ENCODE measurements at regions not wholly inside any gene's neighbourhood (a gene's known extent, or its start where the extent isn't known, plus 50 kb on each side); places are given as distances from the start of the nearest gene placed in this dataset.

DNA sequence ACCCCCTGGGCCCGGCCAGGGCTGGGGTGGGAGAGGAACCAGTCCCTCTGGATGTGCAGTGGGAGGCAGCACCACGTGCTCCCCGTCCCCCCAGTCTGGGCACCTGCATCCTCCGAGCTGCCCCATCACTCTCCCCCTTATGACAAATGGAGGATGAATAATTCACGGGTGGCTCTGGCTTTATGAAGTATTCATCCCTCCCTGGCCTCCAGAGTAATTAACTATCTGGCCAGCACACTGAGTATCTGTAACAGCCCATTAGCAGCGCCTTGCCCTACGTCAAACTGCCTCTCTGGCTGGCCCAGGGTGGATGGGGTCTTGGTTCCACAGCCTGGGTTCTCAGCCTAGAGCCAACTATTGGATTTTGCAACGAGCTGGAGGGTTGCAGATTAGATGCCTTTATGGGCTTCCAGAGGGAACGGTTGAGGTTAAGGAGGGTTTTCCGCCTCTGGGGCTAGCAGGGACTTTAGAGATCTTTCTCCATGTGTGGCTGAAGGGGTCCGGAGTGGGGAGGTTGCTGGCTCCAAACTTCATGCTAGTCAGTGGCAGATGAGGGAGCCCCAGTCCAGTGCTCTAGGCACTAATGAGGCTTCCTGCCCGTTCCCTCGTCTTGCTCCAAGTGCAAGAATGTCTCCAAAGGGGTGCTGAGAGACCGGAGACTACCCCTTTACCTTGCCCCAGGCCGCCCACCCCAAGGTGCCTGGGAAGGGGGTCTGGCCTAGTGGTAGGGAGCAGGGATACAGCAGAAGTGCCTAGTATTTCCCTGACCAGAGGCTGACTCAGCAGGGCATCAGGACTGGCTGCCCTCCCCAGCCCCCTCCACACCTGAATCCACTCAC lies 53.5 kb upstream of the MLN start:
- peaks cover 37 to 43% of the 10 kb centered on the region in 2 donors for H3K4me1 Mint-ChIP-seq (ENCODE audit: low read depth in 2 of 2)
- H3K27me3 Mint-ChIP-seq: peaks cover 36 to 41% of the 10 kb centered on the region in 2 donors
- no peak overlapping the region for H3K27ac Mint-ChIP-seq
- H3K4me3 Mint-ChIP-seq: no peak overlapping the region
- H3K36me3 Mint-ChIP-seq: no peaks in the 10 kb centered on the region
- ATAC-seq (no peak), DNase-seq (ENCODE audit: low spot score) (no peak)
- no peaks in the 10 kb centered on the region for H3K9me3 Mint-ChIP-seq

DNA sequence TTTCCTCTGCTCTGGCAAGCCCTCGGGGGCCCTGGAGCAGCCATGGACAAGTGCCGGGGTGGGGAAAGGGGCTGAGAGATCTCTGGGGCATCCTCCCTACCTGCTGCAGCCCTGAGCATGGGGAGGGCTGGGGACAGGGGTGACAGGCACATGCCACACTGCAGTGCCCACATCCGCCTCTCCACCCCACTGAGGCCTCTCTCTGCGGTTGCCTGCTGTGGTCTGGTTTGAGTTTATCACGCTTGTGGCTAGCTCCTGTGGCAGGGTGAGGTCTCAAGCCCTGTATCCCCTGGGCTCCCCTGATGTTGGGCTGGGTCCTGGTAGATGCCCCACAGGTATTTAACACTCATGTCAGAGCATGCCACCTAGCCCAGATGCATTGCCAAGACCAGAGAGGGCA lies 52.9 kb upstream of the MLN start:
- Mint-ChIP-seq H3K27me3 (peaks cover 29 to 36% of the 10 kb centered on the region in 2 donors), H3K36me3 (no peaks in the 10 kb centered on the region), H3K27ac (no peak overlapping the region), H3K9me3 (no peaks in the 10 kb centered on the region), H3K4me1 (ENCODE audit: low read depth in 2 of 2) (peaks cover 31 to 41% of the 10 kb centered on the region in 2 donors), H3K4me3 (no peak overlapping the region)
- DNase-seq (ENCODE audit: low spot score) (peak; percentile 80), ATAC-seq (peak; percentile 90 to 94)

DNA sequence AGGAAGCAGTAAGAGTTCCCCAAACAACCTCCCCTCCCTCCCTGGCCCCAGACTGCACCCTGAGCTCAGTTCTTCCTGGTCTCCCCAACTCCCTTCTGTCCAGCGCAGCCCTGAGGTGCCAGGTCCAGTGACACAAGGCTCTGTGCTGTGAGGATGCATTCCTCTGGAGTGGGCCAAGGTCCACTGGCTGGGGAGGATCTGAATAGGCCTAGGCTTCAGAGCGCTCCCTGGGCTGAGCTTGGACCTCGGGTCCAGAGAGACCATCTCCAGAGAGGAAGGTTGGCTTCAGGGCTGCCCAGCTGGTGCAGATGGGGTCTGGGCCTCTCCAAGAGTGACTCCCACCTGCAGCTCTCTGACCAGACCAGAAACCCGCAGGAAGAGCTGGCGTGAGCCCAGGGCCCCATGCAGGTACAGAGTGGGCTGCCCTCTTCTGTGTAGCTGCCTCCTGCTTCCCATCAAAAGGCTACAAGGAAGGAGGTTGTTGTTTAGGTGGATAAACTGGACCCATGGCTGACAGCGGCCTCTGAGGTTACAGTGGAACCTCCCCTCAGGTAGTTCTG lies 52.3 kb upstream of the MLN start:
- Mint-ChIP-seq H3K27ac (no peak overlapping the region), H3K4me1 (ENCODE audit: low read depth in 2 of 2) (peaks cover 25 to 35% of the 10 kb centered on the region in 2 donors)

DNA sequence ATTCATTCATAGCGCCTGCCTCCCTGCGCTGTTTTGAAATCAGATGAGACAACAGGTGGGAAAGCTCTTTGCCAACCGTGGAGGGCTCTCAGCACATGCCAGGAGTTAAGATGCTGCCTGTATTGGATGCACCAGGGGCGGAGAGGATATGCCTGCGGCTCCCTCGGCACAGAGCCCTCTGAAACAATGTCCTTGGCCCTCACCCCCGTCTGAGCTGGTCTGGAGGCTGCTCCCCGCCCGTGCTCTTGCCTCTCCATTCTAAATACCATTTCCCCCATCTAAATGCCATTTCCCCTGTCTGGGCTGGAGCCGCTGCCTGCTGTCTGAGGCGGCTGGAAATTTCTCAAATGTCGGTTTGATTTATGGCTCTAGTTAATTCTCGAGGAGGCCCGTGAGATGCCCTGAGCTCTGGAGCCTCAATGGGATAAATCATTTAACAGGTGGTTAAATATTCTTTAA lies 50.8 kb upstream of the MLN start:
- DNase-seq (ENCODE audit: low spot score) (no peak), ATAC-seq (no peak)
- Mint-ChIP-seq H3K9me3 (no peaks in the 10 kb centered on the region), H3K4me1 (ENCODE audit: low read depth in 2 of 2) (peaks cover 21 to 28% of the 10 kb centered on the region in 2 donors), H3K36me3 (no peaks in the 10 kb centered on the region), H3K27me3 (peaks cover 20 to 40% of the 10 kb centered on the region in 2 donors), H3K4me3 (no peak overlapping the region), H3K27ac (peak overlapping the region in 1 of 2 donors; percentile 29)

More for the DNA sequence above, 52.3 kb upstream of the MLN start:
- ATAC-seq: peak in 1 of 2 donors; percentile 8
- no peaks in the 10 kb centered on the region for H3K9me3 Mint-ChIP-seq
- no peak for DNase-seq (ENCODE audit: low spot score)
- H3K36me3 Mint-ChIP-seq: no peaks in the 10 kb centered on the region
- no peak overlapping the region for H3K4me3 Mint-ChIP-seq
- H3K27me3 Mint-ChIP-seq: peaks cover 24 to 35% of the 10 kb centered on the region in 2 donors

DNA sequence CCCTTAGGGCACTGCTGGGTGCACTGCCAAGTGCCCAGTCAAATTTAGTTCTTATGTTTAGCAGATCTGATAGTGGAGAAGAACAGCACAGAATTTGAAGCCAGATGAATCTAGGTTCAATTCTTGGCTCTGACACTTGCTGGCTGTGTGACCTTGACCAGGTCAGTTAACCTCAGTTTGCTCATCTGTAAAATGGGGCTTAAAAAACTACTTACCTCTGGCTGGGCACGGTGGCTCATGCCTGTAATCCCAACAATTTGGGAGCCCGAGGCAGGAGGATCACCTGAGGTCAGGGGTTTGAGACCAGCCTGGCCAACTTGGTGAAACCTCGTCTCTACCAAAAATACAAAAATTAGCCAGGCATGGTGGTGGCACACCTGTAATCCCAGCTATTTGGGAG lies 49.9 kb upstream of the MLN start:
- no peak for DNase-seq (ENCODE audit: low spot score)
- H3K27ac Mint-ChIP-seq: no peak overlapping the region
- peaks cover 21 to 29% of the 10 kb centered on the region in 2 donors for H3K4me1 Mint-ChIP-seq (ENCODE audit: low read depth in 2 of 2)
- no peak overlapping the region for H3K4me3 Mint-ChIP-seq
- no peaks in the 10 kb centered on the region for H3K36me3 Mint-ChIP-seq
- no peak for ATAC-seq
- no peaks in the 10 kb centered on the region for H3K9me3 Mint-ChIP-seq
- peaks cover 28 to 47% of the 10 kb centered on the region in 2 donors for H3K27me3 Mint-ChIP-seq

Data from natural killer cell treated with Interleukin-12 subunit alpha and Interleukin-12 subunit beta and Interleukin-15 and Interleukin-18, amount 100 ng/mL, for 72 hours (primary cell).